GM12892 (cell line): ENCODE measurements at regions not wholly inside any gene's neighbourhood (a gene's known extent, or its start where the extent isn't known, plus 50 kb on each side); places are given as distances from the start of the nearest gene placed in this dataset.

Experiments used
- POLR2A ChIP-seq: IDR thresholded peaks from 2 replicates; pipeline ENCODE4 v1.6.1; 2011; ENCODE audit warnings: low read depth, low read length, control low read depth
- POLR2AphosphoS5 ChIP-seq: IDR thresholded peaks from 2 replicates; pipeline ENCODE4 v1.6.1; 2011; ENCODE audit warnings: low read depth, low read length, control low read depth
- TAF1 ChIP-seq: IDR thresholded peaks from 2 replicates; pipeline ENCODE4 v1.6.1; 2011; ENCODE audit warnings: low read depth, mild to moderate bottlenecking, control low read depth, low read length, borderline replicate concordance

DNA sequence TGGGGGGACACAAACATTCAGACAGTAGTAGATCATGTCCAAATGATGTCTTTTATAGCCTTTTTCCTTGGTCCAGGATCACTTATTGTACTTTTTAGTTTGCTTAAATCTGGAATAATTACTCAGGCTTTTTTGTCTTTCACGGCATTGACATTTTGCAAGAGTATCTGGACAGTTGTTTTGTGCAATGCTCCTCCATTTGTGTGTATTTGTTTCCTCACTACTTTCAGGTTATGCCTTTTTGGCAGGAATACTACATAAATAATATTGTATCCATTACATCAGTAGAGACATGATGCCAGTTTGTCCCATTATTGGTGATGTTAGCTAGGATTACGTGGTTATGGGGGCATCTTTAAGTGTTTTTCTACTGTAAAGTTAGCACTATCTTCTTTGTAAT is 238.3 kb downstream of the MAN2A1 start:
- TF ChIP-seq POLR2A (no peak), TAF1 (no peak), POLR2AphosphoS5 (no peak)
